Renal cortex interstitium (tissue), 11 donors: ENCODE measurements at regions not wholly inside any gene's neighbourhood (a gene's known extent, or its start where the extent isn't known, plus 50 kb on each side); places are given as distances from the start of the nearest gene placed in this dataset.
"Not testable (repeated sequence)": the region's sequence is repeated elsewhere in the genome, so short reads cannot be mapped to it uniquely, and the experiment has no call there.

ENCODE experiments used
- DNase-seq, 11 donors: peaks; one replicate each; pipeline ENCODE4 v3.0.0-alpha.2; 2013; ENCODE audit warnings: low read depth in 9 of 11, low spot score in 4 of 11; ENCODE audit errors: extremely low read depth in 1 of 11

DNA sequence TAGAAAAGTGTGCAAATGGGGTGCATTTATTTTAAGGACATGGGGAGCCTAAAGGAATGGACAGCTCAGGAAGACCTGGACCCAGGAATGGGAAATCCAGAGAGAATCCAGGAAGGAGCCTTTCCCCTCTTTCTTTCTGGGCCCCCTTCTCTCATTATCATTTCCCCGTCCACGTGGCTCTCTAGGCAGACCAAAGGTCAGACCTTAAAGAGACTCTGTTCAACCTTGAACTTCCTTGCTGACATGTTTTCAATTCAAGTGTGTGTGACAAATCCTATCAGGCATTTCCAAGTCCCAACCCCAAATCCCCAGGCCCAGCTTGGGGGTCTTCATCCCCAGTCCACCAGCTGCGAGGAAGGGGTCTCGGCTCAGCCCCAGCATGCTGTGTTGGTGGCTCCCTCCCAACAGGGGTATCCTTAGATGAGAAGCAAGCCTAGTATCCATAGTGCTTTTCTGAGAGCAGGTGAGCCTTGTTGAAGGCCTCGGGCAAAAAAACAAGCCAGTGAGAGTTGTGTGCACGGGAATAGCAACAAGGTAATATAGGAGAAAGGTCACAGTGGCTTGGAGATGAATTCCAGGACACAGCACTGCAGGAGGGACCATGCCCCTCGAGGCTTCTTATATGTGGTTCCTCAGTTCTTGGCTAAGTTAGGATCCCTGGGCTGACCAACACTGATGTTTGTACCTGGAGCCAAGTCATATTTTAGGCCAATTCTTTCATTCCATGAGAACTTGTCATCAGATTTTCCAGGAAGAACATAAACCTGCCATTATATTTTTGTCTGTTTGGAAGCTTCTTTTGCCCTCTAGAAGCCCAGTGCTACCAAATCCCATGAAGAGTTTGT is 130.0 kb downstream of the ASB7 start:
- DNase-seq, result no peak

- no peak for DNase-seq
Observed at GRCh38 chr15:100733101-100733842, 130.9 kb downstream of the ASB7 start.

DNA sequence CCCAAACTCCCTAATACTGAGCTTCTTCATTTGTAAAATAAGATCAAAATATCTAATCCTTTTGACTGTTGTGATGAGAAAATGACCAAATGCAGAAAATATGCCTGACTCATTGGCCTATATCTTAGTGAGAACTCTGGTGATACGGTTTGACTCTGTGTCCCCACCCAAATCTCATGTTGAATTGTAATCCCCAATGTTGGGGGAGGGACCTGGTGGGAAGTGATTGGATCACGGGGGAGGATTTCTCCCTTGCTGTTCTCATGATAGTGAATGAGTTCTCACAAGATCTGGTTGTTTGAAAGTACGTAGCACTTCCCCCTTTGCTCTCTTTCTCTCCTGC is 131.4 kb downstream of the ASB7 start:
- not testable (repeated sequence) for DNase-seq

GRCh38 chr15:100734586-100734985 is 132.2 kb downstream of the ASB7 start:
- no peak for DNase-seq

DNA sequence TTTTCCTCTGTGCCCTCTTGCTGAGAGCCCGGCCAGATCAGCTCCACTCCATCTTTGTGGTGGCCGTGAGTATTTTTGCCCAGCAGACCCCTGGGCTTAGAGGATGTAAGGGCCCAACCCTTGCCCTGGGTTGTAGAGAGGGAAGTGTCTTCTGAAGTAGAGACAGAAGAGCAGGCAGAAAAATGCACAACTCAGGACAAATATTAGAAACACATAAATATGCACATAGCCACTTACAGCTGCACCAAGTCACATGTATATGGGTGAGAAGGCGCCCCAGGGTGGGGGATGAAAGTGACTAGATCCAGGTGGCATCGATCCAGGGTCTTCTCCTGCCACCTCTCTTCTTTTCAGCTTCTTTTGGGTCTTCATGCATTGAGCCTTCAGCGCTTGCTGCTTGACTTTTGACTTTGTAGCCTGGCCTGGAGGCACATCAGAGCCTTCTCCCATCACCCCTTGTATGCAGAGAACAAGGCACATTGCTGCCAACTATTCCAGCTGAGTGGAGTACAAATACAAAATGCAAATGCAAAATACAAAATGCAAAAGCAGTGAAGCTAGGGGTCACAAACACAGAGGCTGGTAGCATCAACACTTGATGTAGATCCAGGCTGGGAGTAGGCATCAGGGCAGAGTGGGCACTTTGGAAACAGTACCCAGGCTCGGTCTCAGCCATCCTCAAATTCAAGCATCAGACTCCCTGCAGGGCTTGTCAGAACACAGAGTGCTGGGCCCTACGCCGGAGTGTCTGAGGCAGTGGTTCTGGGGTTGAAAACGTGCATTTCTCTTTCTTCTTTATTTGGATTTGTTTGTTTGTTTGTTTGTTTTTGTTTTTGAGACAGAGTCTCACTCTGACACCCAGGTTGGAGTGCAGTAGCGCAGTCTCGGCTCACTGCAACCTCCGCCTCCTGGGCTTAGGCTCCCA is 133.0 kb downstream of the ASB7 start:
- no peak for DNase-seq

- DNase-seq, result no peak
Observed at GRCh38 chr15:100737214-100737613, 134.8 kb downstream of the ASB7 start.

- no peak for DNase-seq
Observed at GRCh38 chr15:100738614-100739013, 136.2 kb downstream of the ASB7 start.

- DNase-seq, result no peak
Observed at GRCh38 chr15:100740138-100740537, 137.7 kb downstream of the ASB7 start.

- DNase-seq, result no peak
Observed at GRCh38 chr15:100751585-100751984, 128.0 kb upstream of the ALDH1A3 start.

DNA sequence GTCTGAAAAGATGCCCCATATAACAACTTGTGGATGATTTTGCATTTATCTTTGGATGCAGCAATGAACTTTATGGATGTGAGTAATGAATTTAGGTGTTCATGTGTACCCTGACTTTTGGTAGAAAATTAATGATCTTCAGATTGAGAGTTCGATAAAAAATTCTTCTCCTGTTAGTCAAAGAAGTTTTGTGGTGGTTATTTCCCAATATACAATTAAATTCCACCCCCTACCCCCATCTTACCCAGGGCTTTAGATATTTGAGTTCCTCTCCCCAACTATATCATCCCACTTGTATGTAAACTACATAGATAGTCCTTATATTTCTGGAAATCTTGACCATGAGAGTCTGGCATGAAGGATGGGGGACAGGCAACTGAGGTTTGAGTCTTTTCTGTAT is 126.1 kb upstream of the ALDH1A3 start:
- no peak for DNase-seq

DNA sequence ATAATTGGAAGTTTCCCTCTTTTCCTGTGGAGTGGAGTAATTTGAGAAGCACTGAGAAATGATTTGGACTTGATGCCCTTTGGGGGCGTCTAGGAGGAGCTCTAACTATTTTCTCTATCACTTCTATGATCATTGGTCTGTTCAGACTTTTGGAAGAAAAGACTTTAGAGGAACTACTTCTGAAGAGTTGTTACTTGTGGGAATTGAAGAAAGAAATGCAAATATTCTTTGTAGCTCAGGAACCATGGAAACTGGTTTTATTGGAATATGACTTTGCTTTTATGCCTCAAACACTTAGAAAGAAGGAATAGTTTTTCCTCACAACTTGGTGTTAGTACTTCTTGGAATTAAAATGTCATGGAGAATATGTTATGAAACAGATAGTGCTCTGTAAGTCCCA is 122.0 kb upstream of the ALDH1A3 start:
- DNase-seq, result no peak

GRCh38 chr15:100758555-100758954 is 121.1 kb upstream of the ALDH1A3 start:
- no peak for DNase-seq

- no peak for DNase-seq
Observed at GRCh38 chr15:100759106-100759505, 120.5 kb upstream of the ALDH1A3 start.

GRCh38 chr15:100759698-100760356 is 119.8 kb upstream of the ALDH1A3 start:
- no peak for DNase-seq

DNA sequence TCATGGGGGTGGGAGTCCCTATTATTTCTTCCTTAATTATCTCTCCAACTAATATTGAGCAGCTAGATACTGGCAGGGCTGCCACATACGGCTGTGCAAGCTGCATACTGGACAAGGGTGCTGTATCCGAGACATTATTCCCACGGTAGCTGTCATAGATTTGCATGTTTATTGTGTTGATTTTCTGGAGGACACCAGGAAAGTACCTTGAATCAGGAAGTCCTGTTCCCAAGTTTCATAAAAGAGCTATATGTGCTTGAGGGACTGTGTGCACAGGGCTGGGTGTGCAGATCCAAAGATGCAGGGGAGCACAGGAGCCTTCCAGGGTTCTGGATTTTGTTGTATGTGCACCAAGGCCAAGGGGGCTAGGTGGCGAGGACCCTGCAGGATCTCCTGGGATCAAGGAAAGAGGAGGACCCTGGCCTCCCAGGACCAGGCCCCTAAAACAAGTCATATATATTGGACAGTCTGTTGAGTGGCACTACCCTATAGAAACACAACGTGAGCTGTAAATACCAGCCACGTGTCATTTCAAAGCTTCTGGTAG is 119.2 kb upstream of the ALDH1A3 start:
- no peak for DNase-seq

DNA sequence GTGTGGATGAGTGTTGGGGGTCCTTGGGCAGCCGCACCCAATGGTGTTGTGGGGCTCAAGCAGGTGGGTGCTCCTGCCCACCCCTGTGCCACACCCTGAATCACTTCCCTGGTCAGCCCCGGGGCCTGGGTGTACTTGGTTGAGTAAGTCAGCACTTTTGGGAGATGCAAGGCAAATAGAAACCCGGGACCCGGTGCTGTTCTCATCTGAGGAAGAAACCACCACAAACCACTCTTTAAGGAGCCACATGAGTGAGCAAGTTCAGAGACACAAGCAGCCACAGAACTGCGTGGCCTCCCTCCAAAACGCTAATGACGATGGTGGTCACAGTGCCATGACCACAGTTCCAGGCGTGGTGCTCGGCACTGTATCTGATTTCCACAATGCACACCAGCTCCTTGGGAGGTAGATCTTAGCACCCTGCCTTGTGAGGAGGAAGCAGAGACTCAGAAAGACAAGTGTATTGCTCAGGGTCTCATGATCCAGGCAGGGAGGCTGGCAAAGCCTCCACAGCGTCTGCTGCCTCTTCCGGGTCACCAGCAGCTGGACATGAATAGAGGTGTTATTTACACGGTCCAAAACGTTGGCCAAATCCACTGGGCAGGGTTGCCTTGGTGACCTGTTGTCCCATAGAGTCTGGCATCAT is 118.2 kb upstream of the ALDH1A3 start:
- DNase-seq, result no peak

DNA sequence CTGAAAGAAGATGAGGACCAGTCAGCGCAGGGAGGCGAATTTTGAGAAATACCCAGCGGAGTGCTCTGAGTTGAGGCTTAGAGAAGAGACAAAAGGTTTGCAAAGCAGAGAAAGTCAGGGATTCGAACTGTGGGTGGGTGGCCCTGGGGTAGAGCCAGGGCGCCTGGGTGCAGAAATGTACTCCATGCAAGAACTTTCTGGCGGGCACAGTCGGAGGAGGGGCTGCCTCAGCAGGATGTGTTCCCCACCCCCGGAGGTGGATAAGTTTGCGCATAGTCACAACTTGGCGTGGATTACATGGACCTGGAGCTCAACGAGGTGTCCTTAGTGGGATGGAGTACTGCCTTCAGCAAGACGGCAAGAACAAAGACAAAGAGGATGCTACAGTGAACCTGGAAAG is 117.3 kb upstream of the ALDH1A3 start:
- no peak for DNase-seq
